H7 (cell line): ENCODE measurements at regions not wholly inside any gene's neighbourhood (a gene's known extent, or its start where the extent isn't known, plus 50 kb on each side); places are given as distances from the start of the nearest gene placed in this dataset.

ENCODE experiments used
- DNase-seq: peaks from one replicate; pipeline ENCODE4 v3.0.0; 2012
- H3K27me3 ChIP-seq: 2 replicates; pipeline ENCODE4 v1.6.0; 2011; ENCODE audit warnings: mild to moderate bottlenecking, low read length; ENCODE audit not compliant: control insufficient read depth, insufficient read depth
- H3K36me3 ChIP-seq: replicated peaks from 2 replicates; pipeline ENCODE4 v1.5.1; 2011; ENCODE audit warnings: low read length; ENCODE audit not compliant: control insufficient read depth, insufficient read depth
- H3K4me3 ChIP-seq: 2 replicates; pipeline ENCODE4 v1.5.1; 2011; ENCODE audit warnings: low read depth, mild to moderate bottlenecking, control low read depth, low read length, moderate library complexity; ENCODE audit not compliant: insufficient read depth

- no peak for DNase-seq
- Histone ChIP-seq H3K4me3 (no peak overlapping the region), H3K27me3 (no peaks in the 10 kb centered on the region), H3K36me3 (no peaks in the 10 kb centered on the region)
Measured at GRCh38 chr9:80906728-80907127, 782.6 kb downstream of the TLE1 start.

GRCh38 chr9:80899208-80899607, 790.1 kb downstream of the TLE1 start:
- H3K27me3 ChIP-seq: no peaks in the 10 kb centered on the region
- H3K4me3 ChIP-seq: no peak overlapping the region
- DNase-seq: no peak
- H3K36me3 ChIP-seq: no peaks in the 10 kb centered on the region

- DNase-seq: no peak
- Histone ChIP-seq H3K36me3 (no peaks in the 10 kb centered on the region), H3K4me3 (no peak overlapping the region), H3K27me3 (no peaks in the 10 kb centered on the region)
Measured at GRCh38 chr9:80893190-80893589, 796.2 kb downstream of the TLE1 start.

- no peaks in the 10 kb centered on the region for H3K36me3 ChIP-seq
- no peaks in the 10 kb centered on the region for H3K27me3 ChIP-seq
- no peak overlapping the region for H3K4me3 ChIP-seq
- no peak for DNase-seq
Measured at GRCh38 chr9:80892703-80893102, 796.6 kb downstream of the TLE1 start.

GRCh38 chr9:80890124-80890523, 799.2 kb downstream of the TLE1 start:
- Histone ChIP-seq H3K36me3 (no peaks in the 10 kb centered on the region), H3K27me3 (no peaks in the 10 kb centered on the region), H3K4me3 (no peak overlapping the region)
- DNase-seq: no peak

GRCh38 chr9:80885894-80886293, 803.5 kb downstream of the TLE1 start:
- no peak overlapping the region for H3K4me3 ChIP-seq
- no peaks in the 10 kb centered on the region for H3K27me3 ChIP-seq
- no peaks in the 10 kb centered on the region for H3K36me3 ChIP-seq
- DNase-seq: no peak

GRCh38 chr9:80883826-80884579, 805.3 kb downstream of the TLE1 start:
- Histone ChIP-seq H3K27me3 (no peaks in the 10 kb centered on the region), H3K4me3 (no peak overlapping the region), H3K36me3 (no peaks in the 10 kb centered on the region)
- no peak for DNase-seq

GRCh38 chr9:80883426-80883825, 805.9 kb downstream of the TLE1 start:
- no peak for DNase-seq
- H3K4me3 ChIP-seq: no peak overlapping the region

GRCh38 chr9:80881940-80882339, 807.4 kb downstream of the TLE1 start:
- Histone ChIP-seq H3K36me3 (no peaks in the 10 kb centered on the region), H3K27me3 (no peaks in the 10 kb centered on the region), H3K4me3 (no peak overlapping the region)
- peak; percentile 8 for DNase-seq

More at GRCh38 chr9:80883426-80883825, 805.9 kb downstream of the TLE1 start:
- Histone ChIP-seq H3K36me3 (no peaks in the 10 kb centered on the region), H3K27me3 (no peaks in the 10 kb centered on the region)

GRCh38 chr9:80881320-80881719, 808.0 kb downstream of the TLE1 start:
- Histone ChIP-seq H3K36me3 (no peaks in the 10 kb centered on the region), H3K4me3 (no peak overlapping the region), H3K27me3 (no peaks in the 10 kb centered on the region)
- DNase-seq: no peak

- no peak for DNase-seq
Measured at GRCh38 chr9:80878556-80878955, 810.8 kb downstream of the TLE1 start.

GRCh38 chr9:80875947-80876346, 813.4 kb downstream of the TLE1 start:
- Histone ChIP-seq H3K36me3 (no peaks in the 10 kb centered on the region), H3K4me3 (no peak overlapping the region), H3K27me3 (no peaks in the 10 kb centered on the region)
- no peak for DNase-seq

More at GRCh38 chr9:80878556-80878955, 810.8 kb downstream of the TLE1 start:
- Histone ChIP-seq H3K4me3 (no peak overlapping the region), H3K36me3 (no peaks in the 10 kb centered on the region), H3K27me3 (no peaks in the 10 kb centered on the region)

GRCh38 chr9:80874276-80874675, 815.1 kb downstream of the TLE1 start:
- no peak for DNase-seq
- no peak overlapping the region for H3K4me3 ChIP-seq
- H3K36me3 ChIP-seq: no peaks in the 10 kb centered on the region

GRCh38 chr9:80873861-80874260, 815.5 kb downstream of the TLE1 start:
- H3K4me3 ChIP-seq: no peak overlapping the region
- no peaks in the 10 kb centered on the region for H3K36me3 ChIP-seq
- DNase-seq: no peak
- H3K27me3 ChIP-seq: no peaks in the 10 kb centered on the region

More at GRCh38 chr9:80874276-80874675, 815.1 kb downstream of the TLE1 start:
- H3K27me3 ChIP-seq: no peaks in the 10 kb centered on the region

GRCh38 chr9:80871596-80871995, 817.8 kb downstream of the TLE1 start:
- H3K27me3 ChIP-seq: no peaks in the 10 kb centered on the region
- DNase-seq: no peak
- no peak overlapping the region for H3K4me3 ChIP-seq
- H3K36me3 ChIP-seq: no peaks in the 10 kb centered on the region

- Histone ChIP-seq H3K27me3 (no peaks in the 10 kb centered on the region), H3K36me3 (no peaks in the 10 kb centered on the region), H3K4me3 (no peak overlapping the region)
- no peak for DNase-seq
Measured at GRCh38 chr9:80867731-80868130, 821.6 kb downstream of the TLE1 start.
